CD14-positive monocyte (primary cell): ENCODE measurements at regions not wholly inside any gene's neighbourhood (a gene's known extent, or its start where the extent isn't known, plus 50 kb on each side); places are given as distances from the start of the nearest gene placed in this dataset.

Source experiments
- DNase-seq, 3 donors: peaks; one replicate each; pipeline ENCODE4 v3.0.0-alpha.2; 2011 to 2022
- H2AFZ ChIP-seq: 2 replicates; pipeline ENCODE4 v1.6.0; 2012; ENCODE audit warnings: mild to moderate bottlenecking, low read depth, low read length, inconsistent platforms; ENCODE audit not compliant: insufficient read depth, poor library complexity, severe bottlenecking
- H3K27ac ChIP-seq, 2 donors: 1 replicate in 1 of 2; 2 replicates in 1 of 2; pipeline ENCODE4 v1.5.1; 2012 to 2013; ENCODE audit warnings: low read length in 2 of 2, control low read depth in 1 of 2, inconsistent platforms in 1 of 2, low read depth in 1 of 2, mild to moderate bottlenecking in 1 of 2
- H3K27me3 ChIP-seq, 2 donors: one replicate each; pipeline versions ENCODE4 v1.6.0 to v1.6.1; 2011 to 2013; ENCODE audit warnings: low read length in 2 of 2; ENCODE audit not compliant: control insufficient read depth in 2 of 2, insufficient read depth in 2 of 2
- H3K36me3 ChIP-seq, 2 donors: replicated peaks in 1 of 2; 1 replicate in 1 of 2; 2 replicates in 1 of 2; pipeline versions ENCODE4 v1.5.1 to v1.6.1; 2012 to 2013; ENCODE audit warnings: low read length in 2 of 2, control low read depth in 1 of 2, inconsistent platforms in 1 of 2, mild to moderate bottlenecking in 1 of 2; ENCODE audit not compliant: insufficient read depth in 2 of 2, control insufficient read depth in 1 of 2
- H3K4me1 ChIP-seq, 2 donors: 1 replicate in 1 of 2; 2 replicates in 1 of 2; pipeline versions ENCODE4 v1.5.1 to v1.6.1; 2012 to 2013; ENCODE audit warnings: low read length in 2 of 2, control low read depth in 1 of 2, inconsistent platforms in 1 of 2, mild to moderate bottlenecking in 1 of 2, moderate library complexity in 1 of 2; ENCODE audit not compliant: insufficient read depth in 2 of 2, control insufficient read depth in 1 of 2
- H3K4me2 ChIP-seq: replicated peaks from 2 replicates; pipeline ENCODE3; 2012; ENCODE audit warnings: low read length, moderate library complexity, mild to moderate bottlenecking; ENCODE audit not compliant: poor library complexity, severe bottlenecking; ENCODE audit errors: extremely low read depth
- H3K4me3 ChIP-seq, 3 experiments: fragments of 200-600 bp in 1 of 3; sonication (generic) in 1 of 3; replicated peaks in 1 of 3; 1 replicate in 2 of 3; 2 replicates in 1 of 3; pipeline ENCODE4 v1.5.1; 2011 to 2013; ENCODE audit warnings: low read length in 3 of 3, mild to moderate bottlenecking in 3 of 3, control low read depth in 2 of 3, low read depth in 2 of 3, inconsistent platforms in 1 of 3, moderate library complexity in 1 of 3
- H3K79me2 ChIP-seq: 2 replicates; pipeline ENCODE4 v1.6.0; 2012; ENCODE audit warnings: mild to moderate bottlenecking, control low read depth, inconsistent platforms, low read length, moderate library complexity; ENCODE audit not compliant: insufficient read depth
- H3K9ac ChIP-seq: 2 replicates; pipeline ENCODE4 v1.6.0; 2017; ENCODE audit warnings: low read length, mild to moderate bottlenecking; ENCODE audit not compliant: insufficient read depth, poor library complexity, severe bottlenecking
- H3K9me3 ChIP-seq, 2 donors: replicated peaks in 1 of 2; 1 replicate in 1 of 2; 2 replicates in 1 of 2; pipeline versions ENCODE4 v1.5.1 to v1.6.1; 2012 to 2013; ENCODE audit warnings: low read length in 2 of 2, control low read depth in 1 of 2; ENCODE audit not compliant: control insufficient read depth in 1 of 2, insufficient read depth in 1 of 2
- H4K20me1 ChIP-seq: 2 replicates; pipeline ENCODE4 v1.6.0; 2012; ENCODE audit warnings: mild to moderate bottlenecking, low read length, control low read depth, moderate library complexity; ENCODE audit not compliant: insufficient read depth
- H3K27ac Mint-ChIP-seq, 7 donors: one replicate each; pipeline ENCODE4 v1.8.0; 2020; ENCODE audit warnings: mild to moderate bottlenecking in 7 of 7, mixed read lengths in 7 of 7, moderate library complexity in 6 of 7, inconsistent platforms in 2 of 7
- H3K27me3 Mint-ChIP-seq, 3 donors: one replicate each; pipeline ENCODE4 v1.8.0; 2021 to 2022; ENCODE audit warnings: low read depth in 3 of 3, mild to moderate bottlenecking in 3 of 3, mixed read lengths in 3 of 3, moderate library complexity in 3 of 3, inconsistent platforms in 1 of 3
- H3K36me3 Mint-ChIP-seq, 2 donors: one replicate each; pipeline ENCODE4 v1.8.0; 2020; ENCODE audit warnings: mixed read lengths in 2 of 2, inconsistent platforms in 1 of 2, mild to moderate bottlenecking in 1 of 2
- H3K4me1 Mint-ChIP-seq: one replicate; pipeline ENCODE4 v1.8.0; 2020; ENCODE audit warnings: mild to moderate bottlenecking, mixed read lengths
- H3K4me3 Mint-ChIP-seq, 2 donors: one replicate each; pipeline ENCODE4 v1.8.0; 2020; ENCODE audit warnings: mild to moderate bottlenecking in 2 of 2, mixed read lengths in 2 of 2, moderate library complexity in 1 of 2
- H3K9me3 Mint-ChIP-seq, 7 donors: one replicate each; pipeline ENCODE4 v1.8.0; 2020 to 2022; ENCODE audit warnings: mixed read lengths in 7 of 7, mild to moderate bottlenecking in 6 of 7, moderate library complexity in 6 of 7, inconsistent platforms in 2 of 7
- CTCF ChIP-seq: fragments of 200-600 bp; IDR thresholded peaks from one replicate; pipeline ENCODE4 v1.8.0; 2022; ENCODE audit warnings: antibody characterized with exemption, mild to moderate bottlenecking
- WGBS: methylation state at CpG from one replicate; pipeline ENCODE4 v1.1.5; 2013; ENCODE audit warnings: missing lambda C conversion rate; ENCODE audit not compliant: insufficient coverage; 5-methylcytosine and 5-hydroxymethylcytosine counted together
- intact Hi-C, 2 donors: fragments of 100-400 bp; cut with micrococcal nuclease; formaldehyde crosslinking; loops; one replicate each; pipeline versions ENCODE4 v1.15.0 to v1.15.1; 2023

- peaks cover 0 to 14% (median 3%) of the 10 kb centered on the region in 7 donors for H3K9me3 Mint-ChIP-seq
These were observed 665.5 kb downstream of the ELAVL2 start for GRCh38 chr9:23160491-23160890.

GRCh38 chr9:23160952-23161469, 665.0 kb downstream of the ELAVL2 start:
- H3K4me2 ChIP-seq = no peak overlapping the region
- no peak overlapping the region for H2AFZ ChIP-seq
- no peaks in the 10 kb centered on the region for H3K79me2 ChIP-seq
- H3K4me3 ChIP-seq = no peak overlapping the region
- no peaks in the 10 kb centered on the region for H3K36me3 ChIP-seq
- no peak overlapping the region for H3K27ac ChIP-seq
- no peaks in the 10 kb centered on the region for H3K36me3 Mint-ChIP-seq
- H3K9me3 ChIP-seq = peaks cover 4 to 25% of the 10 kb centered on the region in 2 donors
- no peaks in the 10 kb centered on the region for H3K27me3 ChIP-seq
- H3K9me3 Mint-ChIP-seq = peaks cover 0 to 14% (median 7%) of the 10 kb centered on the region in 7 donors
- no peaks in the 10 kb centered on the region for H4K20me1 ChIP-seq
- TF ChIP-seq CTCF = no peak
- H3K27ac Mint-ChIP-seq = peak overlapping the region in 1 of 7 donors; percentile 16
- H3K4me3 Mint-ChIP-seq = no peak overlapping the region
- DNase-seq = no peak
- H3K27me3 Mint-ChIP-seq = no peaks in the 10 kb centered on the region
- intact Hi-C loops = no loop called here
- H3K4me1 ChIP-seq = no peaks in the 10 kb centered on the region
- no peak overlapping the region for H3K9ac ChIP-seq
- no peaks in the 10 kb centered on the region for H3K4me1 Mint-ChIP-seq
- WGBS = 91% methylated on average over 1 of the region's 1 CpG

More at GRCh38 chr9:23160491-23160890, 665.5 kb downstream of the ELAVL2 start:
- Histone ChIP-seq H3K36me3 (no peaks in the 10 kb centered on the region), H3K4me2 (no peak overlapping the region), H3K79me2 (no peaks in the 10 kb centered on the region), H3K4me1 (no peaks in the 10 kb centered on the region), H2AFZ (no peak overlapping the region), H3K27me3 (no peaks in the 10 kb centered on the region), H3K9me3 (peaks cover 4 to 25% of the 10 kb centered on the region in 2 donors), H3K4me3 (no peak overlapping the region), H3K27ac (no peak overlapping the region), H3K9ac (no peak overlapping the region), H4K20me1 (no peaks in the 10 kb centered on the region)
- Mint-ChIP-seq H3K4me3 (no peak overlapping the region), H3K4me1 (no peaks in the 10 kb centered on the region), H3K27me3 (no peaks in the 10 kb centered on the region), H3K36me3 (no peaks in the 10 kb centered on the region), H3K27ac (peak overlapping the region in 1 of 7 donors; percentile 16)
- no peak for DNase-seq
- intact Hi-C loops = no loop called here
- WGBS = 94% methylated on average over 2 of the region's 2 CpGs
- TF ChIP-seq CTCF = no peak
